Choroid plexus epithelial cell (primary cell): ENCODE measurements at regions not wholly inside any gene's neighbourhood (a gene's known extent, or its start where the extent isn't known, plus 50 kb on each side); places are given as distances from the start of the nearest gene placed in this dataset.

Experiments
- DNase-seq: peaks from one replicate; pipeline ENCODE4 v3.0.0-alpha.2; 2010; ENCODE audit warnings: low read depth
- H3K4me3 ChIP-seq: 2 replicates; pipeline ENCODE4 v1.5.1; 2011; ENCODE audit warnings: low read depth, mild to moderate bottlenecking, control low read depth, low read length, moderate library complexity
- TF ChIP-seq, protein P1 (sequence below): conservative IDR thresholded peaks from 2 replicates; pipeline ENCODE4 v1.5.1; 2011; ENCODE audit warnings: low read depth, mild to moderate bottlenecking, control low read depth, inconsistent platforms, low read length, moderate library complexity

DNA sequence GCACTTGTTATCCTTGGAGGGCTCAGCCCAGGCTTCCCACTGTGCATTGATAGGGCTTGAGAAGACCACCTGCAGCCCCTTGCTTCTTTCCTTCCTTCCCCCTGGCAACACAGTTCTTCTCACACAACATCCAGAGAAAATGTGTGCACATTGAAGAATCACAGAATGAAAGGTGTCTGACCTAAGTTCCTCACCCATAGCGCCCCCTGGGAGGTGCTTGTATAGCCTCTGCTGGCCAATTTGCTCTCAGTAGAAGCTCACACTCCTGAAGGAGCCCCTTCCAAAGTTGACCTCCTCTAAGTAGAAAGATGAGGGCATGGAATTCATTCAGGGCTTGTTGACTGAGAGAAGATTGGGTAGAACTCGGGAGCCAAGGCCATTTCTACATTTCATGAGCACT, 758.4 kb upstream of the KLHL29 start:
- DNase-seq, result no peak
- H3K4me3 ChIP-seq, result no peak overlapping the region
- TF ChIP-seq, protein P1, sequence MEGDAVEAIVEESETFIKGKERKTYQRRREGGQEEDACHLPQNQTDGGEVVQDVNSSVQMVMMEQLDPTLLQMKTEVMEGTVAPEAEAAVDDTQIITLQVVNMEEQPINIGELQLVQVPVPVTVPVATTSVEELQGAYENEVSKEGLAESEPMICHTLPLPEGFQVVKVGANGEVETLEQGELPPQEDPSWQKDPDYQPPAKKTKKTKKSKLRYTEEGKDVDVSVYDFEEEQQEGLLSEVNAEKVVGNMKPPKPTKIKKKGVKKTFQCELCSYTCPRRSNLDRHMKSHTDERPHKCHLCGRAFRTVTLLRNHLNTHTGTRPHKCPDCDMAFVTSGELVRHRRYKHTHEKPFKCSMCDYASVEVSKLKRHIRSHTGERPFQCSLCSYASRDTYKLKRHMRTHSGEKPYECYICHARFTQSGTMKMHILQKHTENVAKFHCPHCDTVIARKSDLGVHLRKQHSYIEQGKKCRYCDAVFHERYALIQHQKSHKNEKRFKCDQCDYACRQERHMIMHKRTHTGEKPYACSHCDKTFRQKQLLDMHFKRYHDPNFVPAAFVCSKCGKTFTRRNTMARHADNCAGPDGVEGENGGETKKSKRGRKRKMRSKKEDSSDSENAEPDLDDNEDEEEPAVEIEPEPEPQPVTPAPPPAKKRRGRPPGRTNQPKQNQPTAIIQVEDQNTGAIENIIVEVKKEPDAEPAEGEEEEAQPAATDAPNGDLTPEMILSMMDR, result no peak

GRCh38 chr2:22628221-22628620, 756.8 kb upstream of the KLHL29 start:
- DNase-seq, result no peak
- no peak overlapping the region for H3K4me3 ChIP-seq
- TF ChIP-seq, protein P1, result no peak

- no peak for DNase-seq
- H3K4me3 ChIP-seq, result no peak overlapping the region
- TF ChIP-seq, protein P1, result no peak
Observed at GRCh38 chr2:22628906-22629305, 756.1 kb upstream of the KLHL29 start.

GRCh38 chr2:22634167-22634566, 750.8 kb upstream of the KLHL29 start:
- H3K4me3 ChIP-seq, result no peak overlapping the region
- DNase-seq, result no peak
- TF ChIP-seq, protein P1, result no peak

DNA sequence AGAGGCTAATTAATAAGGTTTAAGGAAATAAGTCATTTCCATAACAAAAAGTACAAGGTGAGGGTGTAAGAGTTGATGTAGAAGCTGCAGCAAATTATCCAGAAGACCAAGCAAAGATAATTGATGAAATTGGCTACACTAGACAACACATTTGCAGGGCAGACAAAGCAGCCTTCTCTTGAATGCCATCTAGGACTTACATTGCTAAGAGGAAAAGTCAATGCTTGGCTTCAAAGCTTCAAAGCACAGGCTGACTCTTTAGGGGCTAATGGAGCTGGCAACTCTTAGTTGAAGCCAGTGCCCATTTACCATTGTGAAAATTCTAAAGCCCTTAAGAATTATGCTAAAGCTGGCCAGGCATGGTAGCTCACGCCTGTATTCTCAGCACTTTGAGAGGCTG, 728.6 kb upstream of the KLHL29 start:
- H3K4me3 ChIP-seq, result no peak overlapping the region
- TF ChIP-seq, protein P1, result no peak
- DNase-seq, result no peak

DNA sequence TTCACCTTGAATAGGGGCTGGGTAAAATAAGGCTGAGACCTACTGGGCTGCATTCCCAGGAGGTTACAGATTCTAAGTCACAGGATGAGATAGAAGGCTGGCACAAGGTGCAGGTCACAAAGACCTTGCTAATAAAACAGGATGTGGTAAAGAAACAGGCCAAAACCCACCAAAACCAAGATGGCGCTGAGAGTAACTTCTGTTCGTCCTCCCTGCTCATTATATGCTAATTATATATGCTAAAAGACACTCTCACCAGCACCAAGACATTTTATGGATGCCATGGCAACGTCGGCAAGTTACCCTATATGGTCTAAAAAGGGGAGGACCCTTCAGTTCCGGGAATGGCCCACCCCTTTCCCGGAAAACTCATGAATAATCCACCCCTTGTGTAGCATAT, 711.5 kb upstream of the KLHL29 start:
- no peak for DNase-seq
- no peak overlapping the region for H3K4me3 ChIP-seq
- TF ChIP-seq, protein P1, result no peak

- TF ChIP-seq, protein P1, result no peak
- no peak for DNase-seq
- no peak overlapping the region for H3K4me3 ChIP-seq
Observed at GRCh38 chr2:22683914-22684313, 701.1 kb upstream of the KLHL29 start.
